T1000 (cell line): ENCODE measurements at regions not wholly inside any gene's neighbourhood (a gene's known extent, or its start where the extent isn't known, plus 50 kb on each side); places are given as distances from the start of the nearest gene placed in this dataset.

ENCODE experiments used
- DNase-seq: peaks from one replicate; lab custom pipeline; 2025; ENCODE audit warnings: mixed read lengths; lab: John Stamatoyannopoulos, UW

DNA sequence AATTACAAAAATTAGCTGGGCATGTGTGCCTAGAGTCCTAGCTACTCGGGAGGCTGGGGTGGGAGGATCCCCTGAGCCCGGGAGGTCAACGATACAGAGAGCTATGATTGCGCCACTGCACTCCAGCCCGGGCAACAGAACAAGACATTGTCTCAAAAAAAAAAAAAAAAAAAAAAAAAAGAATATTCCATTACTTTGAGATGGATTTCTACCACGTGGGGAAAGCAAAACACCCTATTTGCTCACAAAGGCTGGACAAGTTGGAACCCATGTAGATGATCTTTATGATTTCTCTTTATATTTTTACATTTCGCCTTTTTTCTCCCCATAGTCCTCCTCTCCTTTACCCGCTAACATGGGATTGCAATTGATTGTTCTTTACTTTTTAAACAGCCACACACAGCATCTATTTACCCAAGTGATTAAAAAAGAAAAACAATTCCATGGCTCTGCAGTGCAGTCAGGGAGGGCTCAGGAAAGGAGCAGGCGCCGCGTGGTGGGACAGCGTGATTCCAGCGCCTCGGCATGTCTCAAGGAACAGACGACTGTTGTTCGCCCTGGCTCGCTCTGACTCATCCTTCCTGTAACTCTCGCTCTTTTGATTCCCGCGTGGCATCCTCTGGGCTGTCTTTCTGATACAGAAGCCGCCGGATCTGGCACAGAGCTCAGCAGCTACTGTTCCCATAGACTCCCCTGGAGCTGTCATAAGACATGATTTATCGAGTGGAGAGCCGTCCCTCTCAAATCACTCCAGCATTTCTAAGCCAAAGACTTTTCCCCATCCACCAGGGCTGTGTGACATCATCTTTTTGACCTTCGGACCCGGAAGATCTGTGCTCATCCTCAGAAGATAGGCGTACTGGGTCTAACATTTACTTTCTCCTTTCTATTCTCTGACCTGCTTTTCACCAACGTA is 230.4 kb upstream of the AGAP1 start:
- peak; percentile 69 for DNase-seq

DNA sequence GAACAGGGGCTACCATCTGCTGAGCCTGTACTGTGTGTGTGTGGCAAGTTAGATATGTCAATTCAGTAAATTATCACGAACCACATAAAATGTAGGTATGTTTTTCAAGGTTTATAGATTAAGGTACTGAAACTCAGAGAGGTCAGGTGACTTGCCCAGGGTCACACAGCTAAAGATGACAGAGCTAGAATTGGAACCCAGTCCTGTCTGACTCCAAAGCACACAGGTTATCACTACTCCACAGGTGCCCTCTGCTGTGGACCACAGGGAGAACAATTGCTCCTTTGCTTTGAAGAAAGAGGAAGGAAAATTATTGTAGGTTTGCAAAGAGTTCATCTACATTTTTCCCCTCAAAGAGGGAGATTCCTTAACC is 229.7 kb upstream of the AGAP1 start:
- DNase-seq, result no peak

DNA sequence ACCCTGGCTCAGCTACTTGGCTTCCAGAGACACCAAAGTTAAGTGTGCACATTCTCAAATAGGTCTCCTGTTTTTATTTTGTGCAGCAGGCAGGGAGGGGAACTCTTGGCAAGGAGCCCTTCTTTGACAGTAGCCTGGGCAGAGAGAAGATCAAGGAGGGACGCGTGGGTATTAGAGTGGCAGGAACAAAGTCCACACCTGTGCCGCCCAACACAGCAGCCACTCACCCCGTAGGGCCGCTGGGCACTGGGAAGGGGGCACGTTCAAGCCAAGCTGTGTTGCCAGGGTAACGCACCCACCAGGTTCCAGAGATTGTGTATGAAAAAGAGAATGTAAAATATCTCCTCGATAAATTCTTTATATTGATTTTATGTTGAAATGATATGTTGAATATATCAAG is 229.3 kb upstream of the AGAP1 start:
- no peak for DNase-seq

DNA sequence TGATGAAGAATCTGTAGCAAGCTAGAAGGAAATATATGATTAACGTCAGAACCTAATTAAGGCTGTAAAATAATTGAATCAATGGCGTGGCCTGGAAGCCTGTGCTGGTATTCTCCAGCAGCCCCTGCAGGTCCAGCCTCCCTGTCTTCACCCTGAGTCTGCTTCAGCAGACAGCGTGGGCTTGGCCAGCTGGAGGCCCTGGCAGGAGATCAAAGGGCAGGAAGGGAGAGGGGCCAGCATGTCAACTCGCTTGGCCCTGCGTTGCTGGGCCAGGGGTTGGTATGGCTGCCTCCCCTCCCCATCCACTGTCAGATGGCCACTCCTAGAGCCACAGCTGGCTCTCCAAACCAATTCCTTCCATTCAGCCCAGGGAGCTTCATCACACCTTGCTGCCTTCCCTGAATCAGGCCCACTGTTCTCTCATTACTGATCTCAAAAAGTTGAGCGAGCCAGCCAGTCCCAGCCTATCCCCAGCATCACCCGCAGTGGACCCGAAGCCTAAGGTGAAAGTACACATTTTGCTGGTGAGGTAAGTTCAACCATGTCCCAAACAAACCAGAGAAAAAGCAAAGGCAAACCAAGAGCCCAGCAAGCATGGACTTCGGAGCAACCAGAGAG is 228.4 kb upstream of the AGAP1 start:
- no peak for DNase-seq

DNA sequence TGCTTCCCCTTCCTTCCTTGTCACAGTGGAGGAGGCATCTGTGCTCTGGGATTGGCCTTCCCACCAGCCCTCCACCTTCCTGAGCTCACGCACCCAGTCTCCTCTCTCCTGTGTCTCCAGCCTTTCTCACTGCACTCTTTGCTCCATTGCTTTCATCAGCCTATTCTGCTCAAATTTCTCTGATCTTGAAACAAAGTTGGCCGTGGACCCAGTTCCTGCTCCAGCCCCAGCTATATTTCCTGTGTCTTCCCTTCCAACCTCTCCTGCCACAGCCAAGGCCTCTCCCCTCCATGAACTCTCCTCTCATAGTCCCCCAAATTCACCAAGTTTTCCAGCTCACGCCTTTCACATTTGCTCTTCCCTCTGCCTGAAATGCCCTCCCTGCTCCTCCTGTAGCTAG is 226.6 kb upstream of the AGAP1 start:
- DNase-seq, result no peak

DNA sequence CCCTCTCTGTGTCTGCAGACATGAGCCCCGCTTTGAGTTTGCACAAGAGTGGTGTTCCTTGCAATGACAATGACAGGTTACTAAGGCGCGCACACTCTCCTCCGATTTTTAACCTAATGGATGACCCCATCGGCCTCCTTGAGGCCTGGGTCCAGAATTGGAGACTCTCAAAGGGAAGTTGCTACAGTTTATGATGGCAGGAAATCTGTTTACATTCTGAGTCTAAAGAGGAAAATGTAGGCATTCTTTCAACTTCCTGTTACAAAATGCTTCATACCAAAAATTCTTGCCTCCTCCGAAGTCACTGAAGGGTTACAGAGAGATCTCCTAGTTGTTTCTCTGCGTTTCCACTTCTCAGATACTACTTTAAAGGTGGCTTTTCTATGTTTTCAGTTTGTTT is 225.3 kb upstream of the AGAP1 start:
- DNase-seq, result no peak

DNA sequence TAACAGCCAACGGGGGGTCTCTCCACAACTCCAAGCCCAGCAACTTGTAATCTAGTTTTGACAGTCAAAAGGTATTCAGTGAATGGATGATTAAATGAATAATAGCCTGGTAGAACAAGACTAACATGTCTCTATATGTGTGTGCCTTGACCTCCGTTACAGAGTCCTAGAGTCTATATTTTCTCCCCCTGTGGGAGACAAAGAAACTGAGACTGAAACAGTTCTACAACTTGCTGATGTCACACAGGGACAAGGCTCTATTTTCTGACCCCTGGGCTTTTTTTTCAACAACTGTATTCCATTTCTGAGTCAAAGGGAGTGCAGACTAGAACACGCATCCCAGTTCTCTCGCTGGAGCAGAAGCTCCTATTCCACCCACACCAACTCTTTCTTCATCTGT is 223.6 kb upstream of the AGAP1 start:
- no peak for DNase-seq

DNA sequence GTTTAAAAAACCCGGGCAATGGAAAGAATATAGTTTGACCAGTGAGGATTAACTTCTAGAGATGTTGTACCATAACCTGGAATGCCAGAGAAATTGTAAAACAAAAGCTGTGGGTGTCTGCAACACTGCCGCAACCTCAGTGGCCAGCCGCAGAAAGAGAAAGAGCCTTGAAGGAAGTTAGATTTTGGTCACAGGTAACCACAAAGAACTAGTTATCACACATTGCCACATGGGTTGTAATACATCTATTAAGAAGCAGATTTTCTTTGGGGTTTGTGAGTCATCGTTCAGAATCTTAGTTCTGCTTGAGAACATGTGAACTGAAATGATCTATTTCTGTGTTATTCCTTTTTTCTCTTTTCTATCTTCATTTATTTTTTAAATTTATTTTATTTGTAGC is 222.9 kb upstream of the AGAP1 start:
- DNase-seq, result no peak

DNA sequence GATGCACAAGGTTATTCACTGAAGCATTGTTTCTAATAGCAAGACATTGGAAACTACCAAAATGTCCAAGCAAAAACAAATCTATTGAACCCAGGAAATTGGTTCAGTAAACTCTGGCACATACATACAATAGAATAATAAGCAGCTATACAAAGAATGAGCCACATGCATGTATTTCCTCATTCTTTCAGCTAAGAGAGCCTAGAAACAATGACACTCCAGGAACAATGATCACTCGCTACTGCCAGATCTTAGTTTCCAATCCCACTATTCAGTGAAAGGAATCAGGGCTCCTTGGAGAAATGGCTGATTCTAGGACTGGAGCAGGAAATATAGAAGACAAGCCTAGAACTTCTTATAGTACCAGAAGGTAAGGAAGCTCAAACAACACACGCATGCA is 221.9 kb upstream of the AGAP1 start:
- DNase-seq, result no peak

DNA sequence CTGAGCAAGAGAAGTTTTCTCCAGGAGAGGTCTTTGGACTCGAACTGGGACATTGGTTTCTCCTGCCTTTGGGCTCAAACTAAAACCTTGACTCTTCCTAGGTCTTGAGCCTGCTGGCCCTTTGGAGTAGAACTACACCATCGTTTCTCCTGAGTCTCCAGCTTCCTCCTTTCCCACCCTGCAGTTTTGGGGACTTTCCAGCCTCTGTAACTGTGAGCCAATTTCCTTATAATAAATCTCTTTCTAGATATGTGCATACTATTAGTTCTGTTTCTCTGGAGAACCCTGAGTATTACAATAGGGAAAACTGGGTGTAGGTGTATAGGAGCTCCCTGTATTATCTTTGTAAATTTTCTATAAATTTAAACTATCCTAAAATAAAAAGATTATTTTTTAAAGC is 219.8 kb upstream of the AGAP1 start:
- no peak for DNase-seq

DNA sequence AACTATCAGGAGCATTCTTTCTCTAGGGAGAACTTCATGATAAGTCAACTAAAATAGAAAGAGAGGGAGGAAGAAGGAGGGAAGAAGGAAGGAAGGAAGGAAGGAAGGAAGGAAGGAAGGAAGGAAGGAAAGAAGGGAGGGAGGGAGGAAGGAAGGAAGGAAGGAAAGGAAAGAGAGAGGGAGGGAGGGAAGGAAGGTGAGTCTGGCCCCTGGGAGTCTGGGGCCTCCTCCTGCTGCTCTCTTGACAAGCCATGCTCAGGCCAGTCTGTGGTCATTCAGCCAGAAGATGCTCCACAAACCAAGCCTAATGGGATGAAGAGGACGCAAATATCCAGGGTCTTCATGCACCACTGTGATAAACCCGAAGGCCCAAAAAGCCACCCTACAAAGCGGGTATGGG is 216.4 kb upstream of the AGAP1 start:
- no peak for DNase-seq

DNA sequence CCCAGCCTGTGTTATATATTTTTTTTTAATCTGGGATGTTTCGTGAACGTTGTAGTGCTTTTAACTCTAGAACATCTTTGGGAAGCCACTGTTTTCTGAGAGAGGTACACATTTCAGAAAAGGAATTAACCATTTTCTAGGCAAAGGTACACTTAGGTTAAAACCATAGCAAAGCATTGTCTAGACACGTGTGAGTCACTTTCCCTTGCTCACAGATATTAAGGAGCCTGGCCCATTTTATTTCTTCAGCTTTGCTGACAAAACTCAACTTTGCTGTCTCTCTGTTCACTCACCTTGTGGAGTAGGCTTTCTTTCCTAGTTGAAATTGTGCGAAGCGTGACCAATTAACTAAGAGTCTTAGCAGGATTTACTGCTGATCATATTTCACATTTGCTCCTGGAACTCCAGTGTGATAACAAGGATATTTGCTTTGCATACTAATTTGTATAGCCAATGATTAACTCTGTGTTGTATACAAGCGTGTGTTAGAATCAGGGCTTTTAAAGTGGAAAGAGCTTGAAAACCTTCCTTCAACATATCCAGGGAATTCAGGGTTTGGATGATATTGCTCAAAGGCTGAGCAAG is 215.0 kb upstream of the AGAP1 start:
- no peak for DNase-seq

DNA sequence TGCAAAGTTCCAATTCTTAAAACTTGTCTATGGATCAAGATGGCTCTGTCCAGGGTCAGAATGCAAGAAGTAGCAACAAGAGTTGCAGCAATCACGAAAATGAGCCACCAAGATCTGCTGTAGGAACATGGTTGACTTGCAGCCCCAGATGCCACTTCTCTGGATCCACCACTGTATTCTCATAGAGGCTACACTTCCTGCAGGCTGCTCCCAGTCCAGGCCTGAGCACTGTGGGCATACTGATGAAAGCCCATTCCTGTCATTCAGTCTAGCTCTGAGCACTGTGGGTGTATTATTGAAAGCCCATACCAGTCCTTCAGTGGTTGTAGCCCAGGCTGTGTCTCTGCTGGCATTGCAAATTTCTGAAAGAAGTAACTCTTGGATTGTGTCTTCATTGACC is 213.9 kb upstream of the AGAP1 start:
- no peak for DNase-seq

DNA sequence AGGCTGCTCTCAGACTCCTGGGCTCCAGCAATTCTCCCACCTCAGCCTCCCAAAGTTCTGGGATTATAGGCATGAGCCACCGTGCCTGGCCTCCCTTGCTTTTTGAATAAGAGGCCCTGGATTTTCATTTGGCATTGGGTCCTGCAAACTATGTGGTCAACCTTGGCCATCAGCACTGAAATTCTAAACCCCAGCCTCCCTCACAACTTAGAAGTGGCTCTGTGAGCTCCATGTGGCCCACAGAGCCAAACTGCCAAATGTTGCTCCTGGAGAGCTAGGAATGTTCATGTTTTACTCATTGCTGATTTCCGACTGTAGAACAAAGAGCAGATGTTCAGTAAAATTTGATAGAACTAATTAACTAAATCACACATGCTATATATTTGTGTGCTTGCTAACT is 210.6 kb upstream of the AGAP1 start:
- DNase-seq, result no peak

DNA sequence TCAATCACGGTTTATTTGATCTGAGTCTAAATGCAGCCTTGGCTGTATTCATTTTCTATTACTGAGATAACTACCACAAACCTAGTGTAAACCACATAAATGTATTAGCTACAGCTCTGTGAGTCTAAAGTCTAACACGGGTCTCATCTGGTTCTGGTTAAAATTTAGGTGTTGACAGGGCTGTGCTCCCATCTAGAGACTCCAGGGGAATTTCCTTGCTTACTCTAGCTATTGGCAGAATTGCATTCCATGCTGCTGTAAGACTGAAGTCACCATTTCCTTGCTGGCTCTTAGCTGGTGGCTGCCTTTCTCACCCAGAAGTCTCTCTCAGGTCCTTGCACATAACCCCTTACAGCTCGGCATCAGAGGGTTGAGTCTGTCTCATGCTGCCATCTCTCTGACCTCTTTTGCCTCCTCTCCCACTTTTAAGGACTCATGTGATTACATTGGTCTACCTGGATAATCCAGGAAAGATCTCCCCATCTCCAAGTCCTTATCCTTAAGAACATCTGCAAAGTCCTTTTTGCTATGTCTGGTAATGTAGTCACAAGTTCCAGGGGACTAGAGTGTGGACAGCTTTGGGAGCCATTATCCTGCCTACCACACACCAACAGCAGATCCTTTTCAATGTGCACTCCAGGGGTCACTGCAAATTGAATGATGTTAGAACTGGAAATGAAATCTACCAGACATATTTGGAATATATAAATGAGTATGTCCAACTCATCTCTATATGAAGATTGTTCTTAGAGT is 207.0 kb upstream of the AGAP1 start:
- no peak for DNase-seq

DNA sequence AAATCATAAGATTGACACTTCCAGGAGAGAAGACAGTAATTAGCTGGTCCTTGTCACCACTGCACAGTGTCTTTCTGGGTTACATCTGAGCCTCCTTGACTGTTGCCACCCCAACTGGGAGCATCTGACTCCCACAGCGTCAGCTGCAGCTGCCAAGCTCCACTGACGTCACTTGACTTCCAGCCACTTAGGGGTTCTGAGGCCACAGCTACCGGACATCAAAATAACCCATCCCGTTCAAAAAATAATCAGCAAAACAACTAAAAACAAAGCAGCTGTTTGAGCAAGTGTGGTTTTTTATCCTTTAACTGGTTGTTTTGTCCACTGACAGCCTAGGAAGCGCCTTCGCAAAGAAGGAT is 206.5 kb upstream of the AGAP1 start:
- no peak for DNase-seq

DNA sequence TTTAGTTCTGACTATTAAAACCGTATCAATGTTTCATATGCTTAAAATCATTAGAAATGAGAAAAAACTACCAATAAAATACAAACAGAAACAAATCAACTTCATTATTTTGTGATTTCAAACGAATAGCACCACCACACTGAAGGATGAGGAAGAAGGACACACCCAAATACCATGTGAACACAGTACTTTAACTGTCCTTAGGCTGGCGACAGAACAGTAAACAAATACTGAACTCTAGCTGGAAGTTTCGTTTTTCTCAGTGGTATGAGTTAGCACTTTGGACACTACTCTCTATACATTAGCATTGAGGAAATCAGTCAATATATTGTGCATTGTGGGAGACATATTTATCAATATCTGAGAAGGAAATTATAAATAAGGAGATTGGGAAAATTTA is 202.4 kb upstream of the AGAP1 start:
- DNase-seq, result no peak

DNA sequence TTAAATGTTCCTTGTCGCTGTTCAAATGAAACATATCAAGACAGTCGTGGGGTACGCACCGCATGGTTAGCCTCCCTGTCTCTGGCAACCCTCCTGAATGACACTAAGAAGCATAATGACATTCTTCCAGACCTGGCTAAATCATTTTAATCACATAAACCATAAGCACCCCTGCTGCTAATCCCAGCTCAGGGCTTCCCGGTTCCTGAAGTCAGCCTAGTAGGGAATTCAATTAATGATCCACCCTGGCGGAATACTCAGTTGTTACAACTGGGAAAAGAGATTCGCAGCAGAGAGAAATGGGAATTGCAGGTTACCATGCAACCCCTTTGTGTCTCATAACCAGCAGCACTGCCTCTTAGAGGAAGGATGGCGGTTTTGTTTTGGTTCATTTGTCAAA is 200.8 kb upstream of the AGAP1 start:
- DNase-seq, result no peak

DNA sequence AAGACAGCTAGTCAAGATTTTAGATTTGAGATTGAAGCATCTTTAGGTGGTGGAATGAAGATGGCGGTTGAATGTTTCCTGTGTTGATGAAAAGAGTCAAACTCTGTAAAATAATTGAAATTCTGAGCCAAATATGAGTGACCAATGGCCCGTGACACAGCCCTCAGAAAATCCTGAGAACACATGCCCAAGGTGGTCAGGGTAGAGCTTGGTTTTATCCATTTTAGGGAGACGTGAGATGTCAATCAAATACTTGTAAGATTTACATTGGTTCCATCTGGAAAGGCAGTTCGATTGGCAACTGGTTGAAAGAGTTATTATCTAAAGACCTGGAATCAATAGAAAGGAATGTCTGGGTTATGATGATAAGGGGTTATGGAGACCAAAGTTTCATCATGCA is 198.0 kb upstream of the AGAP1 start:
- no peak for DNase-seq

DNA sequence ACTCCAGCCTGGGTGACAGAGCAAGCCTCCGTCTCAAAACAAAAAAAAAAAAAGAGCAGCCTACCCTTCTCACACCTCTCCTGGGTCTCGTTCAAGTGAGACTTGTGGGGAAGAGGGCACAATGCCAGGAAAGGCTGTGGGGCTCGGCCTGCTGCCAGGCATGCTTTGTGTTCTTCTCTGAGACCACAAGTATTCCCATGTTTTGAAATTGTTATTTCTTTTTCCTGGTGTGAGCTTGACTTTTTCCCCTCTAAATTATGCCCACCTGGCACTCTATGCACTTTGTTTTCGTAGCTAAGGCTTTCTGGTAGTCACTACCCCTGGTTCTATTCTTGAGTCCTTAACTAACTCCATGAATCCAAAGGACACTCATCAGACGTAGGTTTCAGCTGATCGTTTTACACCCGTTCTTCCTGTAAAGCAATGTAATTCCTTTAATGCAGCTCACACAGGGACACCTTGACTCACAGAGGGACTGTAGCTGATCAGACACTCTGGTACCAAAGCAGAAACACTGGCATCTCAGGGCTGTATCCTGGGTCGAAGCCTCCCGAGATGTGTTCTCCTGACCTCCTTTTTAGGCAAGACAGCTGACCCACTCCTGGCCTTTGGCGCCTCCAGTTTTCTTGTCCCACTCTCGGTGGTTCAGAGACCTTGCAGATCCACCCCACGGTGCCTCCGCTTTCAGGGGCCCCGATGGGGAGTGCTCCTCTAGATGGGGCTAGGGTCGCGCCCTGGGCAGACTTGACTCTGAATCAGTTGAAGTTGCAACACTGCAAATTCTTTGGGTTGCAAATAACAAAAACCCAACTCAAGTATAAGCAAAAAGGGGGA is 193.3 kb upstream of the AGAP1 start:
- DNase-seq, result peak; percentile 8

DNA sequence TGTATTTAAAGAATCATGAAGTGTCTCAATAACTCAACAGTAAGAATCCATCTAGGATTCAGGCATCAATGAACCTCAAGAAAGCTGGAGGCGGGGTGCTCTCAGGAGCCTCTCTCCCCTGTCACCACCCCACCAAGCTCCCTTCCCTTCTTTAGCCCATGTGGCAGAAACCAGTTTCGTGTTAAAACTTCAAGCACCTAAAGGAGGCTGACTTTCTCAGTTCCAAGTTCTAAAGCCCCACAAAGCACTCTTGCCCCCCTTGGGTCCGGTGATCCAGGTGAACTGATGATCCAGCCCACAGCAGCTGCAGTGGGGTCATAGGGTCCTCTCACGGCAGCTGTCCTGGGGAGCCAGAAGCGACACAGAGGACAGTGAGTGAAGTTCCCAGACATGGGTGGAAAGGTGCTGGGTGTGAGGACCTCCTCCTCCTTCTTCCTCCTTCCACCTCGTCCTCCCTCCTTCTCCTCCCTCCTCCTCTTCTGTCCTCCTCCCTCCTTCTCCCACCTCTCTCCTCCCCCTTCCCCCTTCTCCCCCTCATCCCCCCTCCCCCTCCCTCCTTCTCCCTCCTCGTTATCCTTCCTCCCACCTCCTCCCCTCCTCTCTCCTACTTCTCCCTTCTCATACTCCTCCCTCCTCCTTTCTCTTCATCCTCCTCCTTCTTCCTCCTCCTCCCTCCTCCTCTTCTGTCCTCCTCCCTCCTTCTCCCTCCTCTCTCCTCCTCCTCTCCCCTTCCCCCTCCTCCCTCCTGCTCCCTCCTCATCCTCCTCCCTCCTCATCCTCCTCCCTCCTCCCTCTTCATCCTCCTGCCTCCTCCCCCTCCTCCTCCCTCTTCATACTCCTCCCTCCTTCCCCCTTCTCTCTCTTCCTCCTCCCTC is 192.4 kb upstream of the AGAP1 start:
- DNase-seq, result no peak
